ENCODE measurements at regions not wholly inside any gene's neighbourhood (a gene's known extent, or its start where the extent isn't known, plus 50 kb on each side); places are given as distances from the start of the nearest gene placed in this dataset.

- TF ChIP-seq CTCF (IDR thresholded peaks at IDR 0.05; ENCODE audit: borderline replicate concordance, insufficient read depth, low read depth, low read length): no peak
- H3K4me3 ChIP-seq (ENCODE audit: low read depth, low read length): no peak overlapping the region
Measured at GRCh38 chr4:28227764-28228163, 1367.1 kb downstream of the STIM2 start.

- H3K4me3 ChIP-seq (ENCODE audit: low read depth, low read length): no peak overlapping the region
- no peak for TF ChIP-seq CTCF (IDR thresholded peaks at IDR 0.05; ENCODE audit: borderline replicate concordance, insufficient read depth, low read depth, low read length)
Measured at GRCh38 chr4:28228561-28229491, 1368.2 kb downstream of the STIM2 start.

GRCh38 chr4:28232376-28232775 lies 1371.7 kb downstream of the STIM2 start:
- no peak for TF ChIP-seq CTCF (IDR thresholded peaks at IDR 0.05; ENCODE audit: borderline replicate concordance, insufficient read depth, low read depth, low read length)
- H3K4me3 ChIP-seq (ENCODE audit: low read depth, low read length): no peak overlapping the region

- no peak overlapping the region for H3K4me3 ChIP-seq (ENCODE audit: low read depth, low read length)
- no peak for TF ChIP-seq CTCF (IDR thresholded peaks at IDR 0.05; ENCODE audit: borderline replicate concordance, insufficient read depth, low read depth, low read length)
Measured at GRCh38 chr4:28232951-28233350, 1372.3 kb downstream of the STIM2 start.

- no peak for TF ChIP-seq CTCF (IDR thresholded peaks at IDR 0.05; ENCODE audit: borderline replicate concordance, insufficient read depth, low read depth, low read length)
Measured at GRCh38 chr4:28233724-28234123, 1373.1 kb downstream of the STIM2 start.

GRCh38 chr4:28238876-28239275 lies 1378.2 kb downstream of the STIM2 start:
- no peak for TF ChIP-seq CTCF (IDR thresholded peaks at IDR 0.05; ENCODE audit: borderline replicate concordance, insufficient read depth, low read depth, low read length)
- no peak overlapping the region for H3K4me3 ChIP-seq (ENCODE audit: low read depth, low read length)

More at GRCh38 chr4:28233724-28234123, 1373.1 kb downstream of the STIM2 start:
- no peak overlapping the region for H3K4me3 ChIP-seq (ENCODE audit: low read depth, low read length)

- no peak overlapping the region for H3K4me3 ChIP-seq (ENCODE audit: low read depth, low read length)
- no peak for TF ChIP-seq CTCF (IDR thresholded peaks at IDR 0.05; ENCODE audit: borderline replicate concordance, insufficient read depth, low read depth, low read length)
Measured at GRCh38 chr4:28241021-28241420, 1380.4 kb downstream of the STIM2 start.
